GM19025 (cell line): ENCODE measurements at regions not wholly inside any gene's neighbourhood (a gene's known extent, or its start where the extent isn't known, plus 50 kb on each side); places are given as distances from the start of the nearest gene placed in this dataset.

Source experiments
- ATAC-seq: cut with Tn5 transposase; IDR thresholded peaks from one replicate; pipeline ENCODE4 v1.9.1; 2021; ENCODE audit warnings: mild to moderate bottlenecking, low read depth, moderate library complexity; ENCODE audit not compliant: unreplicated experiment

- no peak for ATAC-seq
Measured at GRCh38 chr3:10583798-10584708, 78.7 kb upstream of the ATP2B2 start.

DNA sequence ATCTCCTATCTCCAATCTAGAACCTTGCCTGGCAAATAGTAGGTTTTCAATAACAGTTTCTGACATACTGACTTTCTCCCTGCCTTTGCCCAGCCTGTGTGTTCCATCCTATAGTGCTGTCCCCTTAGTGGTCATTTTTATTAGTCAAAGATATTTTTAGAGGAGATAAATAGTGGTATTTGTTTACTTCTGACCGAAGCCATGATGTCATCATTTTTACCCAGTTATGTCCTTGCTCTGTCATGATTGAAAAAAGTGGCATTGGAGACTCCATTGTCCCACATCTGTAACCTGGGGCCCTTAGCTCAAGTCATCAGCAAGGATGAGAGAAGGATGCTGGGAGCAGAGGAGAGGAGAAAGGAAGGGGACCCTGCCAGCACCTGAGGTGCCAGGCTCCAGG lies 80.6 kb upstream of the ATP2B2 start:
- no peak for ATAC-seq

DNA sequence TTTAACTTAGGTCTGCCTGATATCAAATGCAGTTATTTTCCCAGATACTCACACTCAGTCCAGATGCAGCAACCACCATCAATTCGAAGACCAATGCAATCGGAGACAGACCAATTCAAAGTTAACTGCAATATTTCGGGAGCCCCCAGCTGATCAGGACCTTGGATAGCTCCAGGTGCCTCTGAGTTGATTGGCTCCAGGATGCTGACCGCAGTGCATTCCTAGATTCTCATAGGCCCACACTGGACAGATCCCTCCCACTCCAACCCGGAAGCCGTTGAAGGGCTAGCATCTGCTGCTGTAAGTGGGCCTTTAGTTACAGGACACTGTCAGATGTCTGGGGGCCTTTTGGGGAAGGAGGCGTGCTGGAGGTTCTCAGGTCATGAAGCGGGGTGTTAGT lies 89.5 kb upstream of the ATP2B2 start:
- no peak for ATAC-seq

- ATAC-seq: no peak
Measured at GRCh38 chr3:10596746-10597448, 91.5 kb upstream of the ATP2B2 start.

GRCh38 chr3:10597733-10598132 lies 92.3 kb upstream of the ATP2B2 start:
- no peak for ATAC-seq

GRCh38 chr3:10599017-10599416 lies 93.6 kb upstream of the ATP2B2 start:
- no peak for ATAC-seq

GRCh38 chr3:10599444-10599843 lies 94.1 kb upstream of the ATP2B2 start:
- no peak for ATAC-seq

- no peak for ATAC-seq
Measured at GRCh38 chr3:10600296-10600714, 94.9 kb upstream of the ATP2B2 start.

DNA sequence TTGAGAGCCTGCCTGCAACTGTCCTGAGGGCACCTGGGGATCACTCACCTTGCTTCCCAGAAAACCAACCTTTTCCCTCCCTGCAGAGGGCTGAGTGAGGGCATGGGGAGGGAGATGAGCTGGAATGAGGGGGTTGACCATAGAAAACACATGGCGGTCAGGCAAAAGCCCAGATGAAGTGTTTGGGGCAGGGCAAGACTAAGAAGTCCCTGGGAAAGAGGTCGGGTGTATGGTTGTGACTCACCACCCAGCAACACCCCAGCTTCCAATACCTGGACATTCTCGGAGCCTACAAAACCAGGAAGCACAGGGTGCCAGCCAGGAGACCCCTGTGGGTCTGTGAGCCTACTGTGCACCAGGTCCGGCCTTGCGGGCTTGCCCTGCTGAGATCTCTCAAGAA lies 95.3 kb upstream of the ATP2B2 start:
- ATAC-seq: no peak

- ATAC-seq: no peak
Measured at GRCh38 chr3:10601151-10601856, 95.9 kb upstream of the ATP2B2 start.

DNA sequence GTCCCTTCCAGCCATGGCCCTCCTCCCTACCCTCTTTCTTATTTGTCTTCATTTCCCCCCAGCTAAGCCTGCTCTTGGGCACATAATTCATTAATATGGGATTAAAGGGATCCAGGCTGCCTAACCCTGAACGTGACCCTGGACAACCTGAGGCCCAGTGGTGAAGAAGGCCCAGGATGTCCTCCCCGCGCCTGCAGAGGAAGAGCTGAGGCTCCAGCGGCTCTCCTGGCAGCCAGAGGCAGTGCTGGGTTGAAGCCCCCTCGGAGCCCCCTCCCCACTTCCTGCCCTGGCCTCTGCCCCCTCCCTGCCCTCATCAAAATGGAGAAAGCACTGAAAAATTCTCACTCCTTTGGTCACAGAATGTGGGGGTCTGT lies 96.5 kb upstream of the ATP2B2 start:
- no peak for ATAC-seq

- ATAC-seq: no peak
Measured at GRCh38 chr3:10602271-10602670, 96.9 kb upstream of the ATP2B2 start.

GRCh38 chr3:10602769-10603768 lies 97.7 kb upstream of the ATP2B2 start:
- no peak for ATAC-seq

DNA sequence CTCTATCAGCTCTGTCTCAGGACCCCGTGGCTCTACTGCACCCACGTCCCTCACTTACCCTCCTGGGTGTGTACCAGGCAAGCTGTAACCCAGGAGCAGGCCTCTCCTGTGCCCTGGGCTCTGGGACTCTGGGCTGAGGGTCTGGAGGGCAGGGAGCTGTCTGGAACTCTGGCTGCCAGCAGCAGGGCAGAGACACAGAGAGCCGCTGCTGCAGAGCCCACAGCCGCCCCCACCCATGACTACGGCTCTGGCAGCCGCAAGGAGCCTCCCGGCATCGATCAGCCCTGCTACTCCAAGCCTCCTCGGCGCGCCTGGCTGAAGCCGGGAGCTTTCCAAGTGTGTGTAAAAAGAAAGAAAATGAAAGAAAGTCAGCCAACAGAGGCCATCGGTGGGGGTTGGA lies 103.7 kb upstream of the ATP2B2 start:
- ATAC-seq: no peak

DNA sequence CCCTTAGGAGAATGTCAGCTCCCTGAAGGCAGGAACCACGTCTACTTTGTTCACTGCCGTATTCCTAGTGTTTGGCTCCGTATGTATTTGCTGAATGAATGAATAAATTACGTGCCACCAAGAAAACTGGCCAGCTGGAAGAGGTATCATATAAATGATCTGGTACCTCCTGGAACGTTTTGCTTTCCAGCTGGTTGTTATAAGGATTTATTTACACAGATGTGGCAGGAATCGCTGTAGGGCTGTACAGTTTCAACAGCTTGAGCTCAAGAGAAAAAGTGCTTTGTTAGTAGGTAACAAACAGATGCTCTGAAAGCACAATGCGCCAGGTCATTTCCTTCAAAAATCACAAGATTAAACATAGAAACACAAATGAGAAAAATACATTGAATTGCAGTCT lies 108.8 kb upstream of the ATP2B2 start:
- ATAC-seq: no peak

GRCh38 chr3:10615715-10616114 lies 110.3 kb upstream of the ATP2B2 start:
- ATAC-seq: no peak

GRCh38 chr3:10616321-10616720 lies 110.9 kb upstream of the ATP2B2 start:
- no peak for ATAC-seq

- no peak for ATAC-seq
Measured at GRCh38 chr3:10619989-10620832, 114.8 kb upstream of the ATP2B2 start.

- ATAC-seq: no peak
Measured at GRCh38 chr3:10620833-10621082, 115.4 kb upstream of the ATP2B2 start.
